ENCODE measurements at regions not wholly inside any gene's neighbourhood (a gene's known extent, or its start where the extent isn't known, plus 50 kb on each side); places are given as distances from the start of the nearest gene placed in this dataset.

DNA sequence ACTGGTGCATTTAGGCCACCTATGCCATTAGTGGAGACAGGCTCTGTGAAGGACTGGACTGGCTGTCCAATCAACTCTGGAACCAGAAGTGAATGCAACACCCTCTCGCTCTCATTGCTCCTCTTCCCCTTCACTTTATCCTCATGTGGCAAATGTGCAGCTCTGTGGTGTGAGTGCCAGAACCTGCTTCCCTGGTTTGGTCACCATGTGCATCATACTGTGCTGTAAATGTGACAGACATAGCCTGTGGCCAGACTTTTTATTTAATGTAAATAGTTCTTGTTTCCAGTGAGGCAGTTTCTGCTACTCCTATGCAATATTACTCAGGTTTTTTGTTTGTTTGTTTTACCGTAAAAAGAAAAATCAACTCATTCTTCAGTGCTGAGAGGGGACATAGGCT lies 73.0 kb upstream of the PPP1R9A start:
- TF ChIP-seq TAF1 (IDR thresholded peaks at IDR 0.05; ENCODE audit: low read depth, low read length) (no peak), POLR2AphosphoS5 (IDR thresholded peaks at IDR 0.05; ENCODE audit: low read depth, low read length) (no peak)
